Activated CD4-positive, alpha-beta T cell treated with anti-CD3 and anti-CD28 coated beads for 24 hours (primary cell): ENCODE measurements at regions not wholly inside any gene's neighbourhood (a gene's known extent, or its start where the extent isn't known, plus 50 kb on each side); places are given as distances from the start of the nearest gene placed in this dataset.
"Not testable (repeated sequence)": the region's sequence is repeated elsewhere in the genome, so short reads cannot be mapped to it uniquely, and the experiment has no call there.

Experiments used
- DNase-seq, 2 donors: peaks; one replicate each; pipeline ENCODE4 v3.0.0-alpha.2; 2020; ENCODE audit warnings: low read depth in 2 of 2

- no peak for DNase-seq
These were observed 644.9 kb upstream of the PITX2 start for GRCh38 chr4:111267786-111268185.

- no peak for DNase-seq
These were observed 646.0 kb upstream of the PITX2 start for GRCh38 chr4:111268769-111269414.

GRCh38 chr4:111269439-111269838 is 646.6 kb upstream of the PITX2 start:
- DNase-seq, result no peak

GRCh38 chr4:111274060-111274459 is 651.2 kb upstream of the PITX2 start:
- no peak for DNase-seq

- DNase-seq, result no peak
These were observed 651.6 kb upstream of the PITX2 start for GRCh38 chr4:111274486-111274885.

- DNase-seq, result no peak
These were observed 658.3 kb upstream of the PITX2 start for GRCh38 chr4:111281219-111281618.

GRCh38 chr4:111282035-111282434 is 659.2 kb upstream of the PITX2 start:
- no peak for DNase-seq

- DNase-seq, result peak in 1 of 2 donors; percentile 43
These were observed 660.3 kb upstream of the PITX2 start for GRCh38 chr4:111283066-111283677.

GRCh38 chr4:111296466-111296865 is 673.6 kb upstream of the PITX2 start:
- no peak for DNase-seq

GRCh38 chr4:111303806-111304205 is 680.9 kb upstream of the PITX2 start:
- no peak for DNase-seq

- no peak for DNase-seq
These were observed 700.6 kb upstream of the PITX2 start for GRCh38 chr4:111323496-111323895.

- no peak for DNase-seq
These were observed 701.0 kb upstream of the PITX2 start for GRCh38 chr4:111323916-111324315.

- DNase-seq, result no peak
These were observed 703.6 kb upstream of the PITX2 start for GRCh38 chr4:111326450-111326849.

- DNase-seq, result no peak
These were observed 707.9 kb upstream of the PITX2 start for GRCh38 chr4:111330786-111331185.

GRCh38 chr4:111334361-111334760 is 711.5 kb upstream of the PITX2 start:
- no peak for DNase-seq

- DNase-seq, result not testable (repeated sequence)
These were observed 714.5 kb upstream of the PITX2 start for GRCh38 chr4:111337186-111337876.

GRCh38 chr4:111359602-111360001 is 736.7 kb upstream of the PITX2 start:
- DNase-seq, result no peak

GRCh38 chr4:111360906-111361305 is 738.0 kb upstream of the PITX2 start:
- DNase-seq, result no peak

GRCh38 chr4:111362941-111363361 is 740.1 kb upstream of the PITX2 start:
- no peak for DNase-seq

GRCh38 chr4:111377880-111378279 is 755.0 kb upstream of the PITX2 start:
- not testable (repeated sequence) for DNase-seq

- no peak for DNase-seq
These were observed 756.7 kb upstream of the FAM241A start for GRCh38 chr4:111388561-111388960.

GRCh38 chr4:111391829-111392228 is 753.4 kb upstream of the FAM241A start:
- no peak for DNase-seq

GRCh38 chr4:111393781-111394180 is 751.5 kb upstream of the FAM241A start:
- no peak for DNase-seq
